ENCODE measurements at regions not wholly inside any gene's neighbourhood (a gene's known extent, or its start where the extent isn't known, plus 50 kb on each side); places are given as distances from the start of the nearest gene placed in this dataset.
"Not testable (repeated sequence)": the region's sequence is repeated elsewhere in the genome, so short reads cannot be mapped to it uniquely, and the experiment has no call there.

- no peak overlapping the region for H3K4me3 ChIP-seq
- no peak for TF ChIP-seq POLR2A (IDR thresholded peaks at IDR 0.05)
- no peak for TF ChIP-seq CTCF (IDR thresholded peaks at IDR 0.05)
- no peaks in the 10 kb centered on the region for H3K9me3 ChIP-seq (replicated peaks in 1 of 3)
- H3K4me1 ChIP-seq (replicated peaks in 1 of 2) = no peaks in the 10 kb centered on the region
- H3K36me3 ChIP-seq (replicated peaks in 1 of 2) = no peaks in the 10 kb centered on the region
- 68 to 94% (median 86%) methylated on average over 2 of the region's 2 CpGs for WGBS, 4 donors
- no peak for DNase-seq
- H3K27me3 ChIP-seq = no peaks in the 10 kb centered on the region
- H3K27ac ChIP-seq = no peak overlapping the region
- intact Hi-C loops (cut with DNase I) = no loop called here
Measured at GRCh38 chr7:142450695-142451094, 192.8 kb upstream of the PRSS58 start.

DNA sequence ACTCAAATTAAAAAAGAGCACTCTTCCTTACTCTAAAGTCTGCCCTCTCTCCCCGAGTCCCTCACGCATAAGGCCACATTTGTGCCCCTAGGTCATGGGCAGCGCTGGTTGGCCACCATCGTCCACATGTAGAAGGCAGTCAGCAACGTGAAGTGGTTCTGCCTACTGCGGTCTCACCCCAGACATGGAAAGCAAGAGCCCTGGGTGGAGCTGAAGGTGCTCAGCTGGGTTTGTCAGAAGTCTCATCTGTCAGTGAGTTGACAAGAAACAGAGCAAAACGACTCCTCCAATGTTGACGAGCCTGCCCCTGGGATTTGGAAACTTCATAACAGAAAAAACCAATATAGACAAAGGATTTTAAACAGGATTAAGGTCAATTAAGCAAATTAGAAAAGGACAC lies 192.3 kb upstream of the PRSS58 start:
- Histone ChIP-seq H3K4me1 (replicated peaks in 1 of 2) (no peaks in the 10 kb centered on the region), H3K36me3 (replicated peaks in 1 of 2) (no peaks in the 10 kb centered on the region), H3K9me3 (replicated peaks in 1 of 3) (no peaks in the 10 kb centered on the region), H3K27ac (no peak overlapping the region), H3K27me3 (no peaks in the 10 kb centered on the region), H3K4me3 (no peak overlapping the region)
- intact Hi-C loops (cut with DNase I) = no loop called here
- no peak for DNase-seq
- no peak for TF ChIP-seq POLR2A (IDR thresholded peaks at IDR 0.05)
- no peak for TF ChIP-seq CTCF (IDR thresholded peaks at IDR 0.05)
- 59 to 69% (median 63%) methylated on average over 8 of the region's 8 CpGs for WGBS, 4 donors

DNA sequence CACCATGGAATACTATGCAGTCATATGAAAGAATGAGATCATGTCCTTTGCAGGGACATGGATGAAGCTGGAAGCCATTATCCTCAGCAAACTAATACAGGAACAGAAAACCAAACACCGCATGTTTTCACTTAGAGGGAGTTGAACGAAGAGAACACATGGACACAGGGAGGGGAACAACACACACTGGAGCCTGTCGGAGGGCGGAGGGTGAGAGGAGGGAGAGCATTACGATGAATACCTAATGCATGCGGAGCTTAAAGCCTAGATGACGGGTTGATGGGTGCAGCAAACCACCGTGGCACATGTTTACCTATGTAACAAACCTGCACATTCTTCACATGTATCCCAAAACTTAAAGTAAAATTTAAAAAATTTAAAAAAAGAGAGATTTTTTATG lies 191.0 kb upstream of the PRSS58 start:
- intact Hi-C loops (cut with DNase I); H3K4me1 ChIP-seq (replicated peaks in 1 of 2); DNase-seq; H3K27me3 ChIP-seq; H3K36me3 ChIP-seq (replicated peaks in 1 of 2); H3K9me3 ChIP-seq (replicated peaks in 1 of 3); H3K27ac ChIP-seq; H3K4me3 ChIP-seq: not testable (repeated sequence)
- WGBS, 4 donors = 83 to 88% (median 84%) methylated on average over 8 of the region's 8 CpGs

DNA sequence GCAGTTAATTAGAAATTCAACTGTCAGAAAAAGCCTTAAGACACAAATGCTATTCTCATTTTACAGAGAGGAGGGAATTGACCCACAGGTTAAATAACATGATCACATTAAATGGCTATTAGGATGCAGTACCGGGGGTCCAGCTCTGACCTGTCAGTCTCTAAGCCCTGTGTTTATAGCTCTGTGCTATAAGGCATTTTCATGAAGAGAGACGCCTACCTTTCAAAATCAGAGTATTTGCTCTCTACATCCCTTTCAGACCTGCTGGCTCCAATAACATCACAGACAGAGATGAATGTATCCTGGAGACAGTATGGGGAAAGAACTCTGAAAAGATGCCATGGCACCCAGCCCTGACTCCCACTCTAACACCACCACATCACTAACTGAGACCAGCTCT lies 189.9 kb upstream of the PRSS58 start:
- intact Hi-C loops (cut with DNase I) = no loop called here
- H3K4me1 ChIP-seq (replicated peaks in 1 of 2) = no peaks in the 10 kb centered on the region
- no peaks in the 10 kb centered on the region for H3K27me3 ChIP-seq
- WGBS, 4 donors = 29 to 40% (median 34%) methylated on average over 2 of the region's 2 CpGs
- no peak for DNase-seq
- H3K27ac ChIP-seq = no peak overlapping the region
- H3K4me3 ChIP-seq = no peak overlapping the region
- TF ChIP-seq POLR2A (IDR thresholded peaks at IDR 0.05) (no peak), CTCF (IDR thresholded peaks at IDR 0.05) (no peak)
- no peaks in the 10 kb centered on the region for H3K9me3 ChIP-seq (replicated peaks in 1 of 3)
- no peaks in the 10 kb centered on the region for H3K36me3 ChIP-seq (replicated peaks in 1 of 2)

DNA sequence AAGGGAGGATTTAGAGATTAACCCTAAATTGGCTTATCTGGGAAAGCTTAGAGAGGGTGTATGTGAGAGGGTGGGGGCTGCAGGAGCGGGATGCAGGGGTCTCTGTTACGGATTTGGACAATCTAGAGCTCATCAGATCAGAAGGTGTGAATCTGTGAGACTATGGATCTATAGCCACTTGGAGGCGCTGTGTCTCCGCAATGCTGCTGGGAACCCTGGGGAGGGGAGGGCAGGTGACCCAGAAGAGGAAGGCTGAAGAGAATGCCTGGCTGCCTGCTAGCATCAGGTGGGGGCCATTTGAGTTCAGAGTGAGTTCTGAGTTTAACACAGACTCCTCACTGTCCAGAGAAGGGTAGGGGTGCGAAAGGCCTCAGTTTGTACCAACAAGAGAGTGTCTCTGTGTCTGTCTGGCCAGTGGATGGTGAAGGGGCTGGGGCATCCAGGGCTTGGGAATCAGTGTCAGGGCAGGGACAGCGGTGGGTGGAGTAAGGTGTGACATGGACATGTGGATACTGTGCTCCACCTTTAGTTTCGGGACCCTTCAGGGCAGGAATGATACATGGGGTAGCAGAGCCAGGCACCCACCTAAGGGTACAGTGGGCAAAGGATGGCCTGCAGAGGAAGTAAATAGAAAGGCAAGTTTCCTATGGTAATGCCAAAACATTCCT lies 187.3 kb upstream of the PRSS58 start:
- H3K9me3 ChIP-seq (replicated peaks in 1 of 3) = no peaks in the 10 kb centered on the region
- WGBS, 4 donors = 49 to 62% (median 58%) methylated on average over 7 of the region's 7 CpGs
- H3K27ac ChIP-seq = no peak overlapping the region
- no peak for DNase-seq
- H3K4me3 ChIP-seq = no peak overlapping the region
- intact Hi-C loops (cut with DNase I) = no loop called here
- H3K27me3 ChIP-seq = no peaks in the 10 kb centered on the region
- TF ChIP-seq POLR2A (IDR thresholded peaks at IDR 0.05) (no peak), CTCF (IDR thresholded peaks at IDR 0.05) (no peak)
- no peaks in the 10 kb centered on the region for H3K4me1 ChIP-seq (replicated peaks in 1 of 2)
- H3K36me3 ChIP-seq (replicated peaks in 1 of 2) = no peaks in the 10 kb centered on the region
